Ramos (cell line): ENCODE measurements at regions not wholly inside any gene's neighbourhood (a gene's known extent, or its start where the extent isn't known, plus 50 kb on each side); places are given as distances from the start of the nearest gene placed in this dataset.

Experiments used
- in situ Hi-C: fragments of 300-500 bp; cut with MboI; formaldehyde crosslinking; loops from one replicate; pipeline ENCODE4 v1.14.3; 2022; ENCODE audit warnings: low sequenced_read_pairs; ENCODE audit not compliant: unreplicated experiment

DNA sequence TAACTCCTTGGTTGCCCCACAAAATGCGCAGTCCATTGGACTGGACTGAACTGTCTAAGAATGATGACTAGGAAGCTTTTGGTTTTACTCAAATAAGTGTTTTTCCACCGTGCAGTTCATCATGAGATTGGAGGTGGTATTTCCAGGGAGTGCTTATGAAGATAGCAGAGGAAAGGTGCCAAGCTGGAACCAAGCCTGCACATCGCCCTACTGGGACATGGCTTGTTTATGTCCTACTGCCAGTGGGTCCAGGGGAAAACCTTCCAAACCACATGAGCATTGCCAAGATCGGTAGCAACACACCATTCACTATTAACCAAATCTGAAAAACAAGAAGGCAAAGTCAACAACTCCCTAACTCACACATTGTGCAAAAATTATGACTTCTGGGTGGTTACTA, 54.7 kb upstream of the DSCAM start:
- in situ Hi-C loops, result no loop called here

DNA sequence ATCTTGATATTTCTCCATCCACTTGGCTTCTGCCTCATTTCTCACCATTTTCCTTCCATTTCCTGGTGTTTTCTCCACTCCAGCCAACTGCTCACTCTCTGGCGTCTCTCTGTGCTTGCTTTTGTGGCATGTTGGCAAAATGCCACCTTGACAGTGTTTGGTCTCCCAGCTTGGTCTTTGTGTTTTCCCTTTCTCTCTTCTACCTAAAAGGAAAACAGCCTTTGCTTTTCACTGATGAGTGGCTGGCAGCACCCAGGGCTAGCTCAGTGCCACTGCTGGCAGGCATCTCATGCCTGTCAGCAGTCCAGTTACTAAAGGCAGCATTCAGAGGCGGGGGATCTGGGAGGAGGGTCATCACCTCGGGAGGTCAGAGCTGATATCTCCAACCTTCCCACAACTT, 55.3 kb upstream of the DSCAM start:
- in situ Hi-C loops, result no loop called here

DNA sequence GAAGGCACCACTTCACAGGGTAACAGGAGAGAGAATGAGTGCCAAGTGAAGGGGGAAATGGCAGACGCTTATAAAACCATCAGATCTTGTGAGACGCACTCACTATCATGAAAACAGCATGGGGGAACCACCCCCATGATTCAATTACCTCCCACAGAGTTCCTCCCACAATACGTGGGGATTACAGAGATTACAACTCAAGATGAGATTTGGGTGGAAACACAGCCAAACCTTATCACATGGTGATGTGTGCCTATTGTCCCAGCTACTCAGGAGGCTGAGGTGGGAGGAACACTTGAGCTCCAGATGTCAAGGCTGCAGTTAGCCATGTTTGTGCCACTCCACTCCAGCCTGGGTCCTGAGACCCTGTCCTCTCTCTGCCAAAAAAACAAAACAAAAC, 56.0 kb upstream of the DSCAM start:
- in situ Hi-C loops, result no loop called here

DNA sequence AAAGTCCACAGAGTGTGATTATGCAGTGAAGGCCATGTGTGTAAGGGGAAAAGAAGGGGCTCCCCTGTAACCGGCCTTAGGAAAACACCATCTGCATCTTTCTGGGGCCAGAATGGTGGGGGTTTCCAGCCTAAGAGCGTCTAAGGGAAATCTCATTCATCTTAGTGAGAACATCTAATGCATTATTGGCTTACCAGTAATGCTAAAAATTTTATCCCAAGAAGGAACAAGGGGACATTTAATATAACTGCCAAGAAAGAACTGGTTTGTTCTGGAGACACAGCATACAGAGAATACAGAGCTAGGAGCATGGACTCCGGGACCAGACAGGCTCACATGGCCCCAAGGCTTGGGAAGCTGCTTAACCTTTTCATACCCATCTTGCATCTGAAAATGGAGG, 58.3 kb upstream of the DSCAM start:
- in situ Hi-C loops, result no loop called here

DNA sequence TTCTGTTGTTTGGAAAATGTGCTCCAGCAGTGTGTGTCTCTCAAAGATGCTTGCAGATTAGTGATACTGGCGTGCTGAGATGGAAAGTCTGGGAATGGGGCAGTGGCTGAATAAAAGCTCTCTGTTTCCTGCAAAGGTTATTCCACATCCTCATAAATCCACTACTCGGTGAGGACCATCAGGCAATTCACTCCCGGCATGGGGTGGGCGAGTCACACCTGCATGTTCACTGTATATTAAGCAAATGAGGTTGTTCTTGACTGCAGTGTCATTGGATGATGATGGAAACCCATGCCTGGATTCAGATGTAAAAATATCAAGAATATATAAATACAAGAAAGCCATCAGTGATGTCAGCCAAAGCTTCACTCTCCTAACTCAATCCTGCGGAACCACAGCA, 65.4 kb upstream of the DSCAM start:
- in situ Hi-C loops, result no loop called here

DNA sequence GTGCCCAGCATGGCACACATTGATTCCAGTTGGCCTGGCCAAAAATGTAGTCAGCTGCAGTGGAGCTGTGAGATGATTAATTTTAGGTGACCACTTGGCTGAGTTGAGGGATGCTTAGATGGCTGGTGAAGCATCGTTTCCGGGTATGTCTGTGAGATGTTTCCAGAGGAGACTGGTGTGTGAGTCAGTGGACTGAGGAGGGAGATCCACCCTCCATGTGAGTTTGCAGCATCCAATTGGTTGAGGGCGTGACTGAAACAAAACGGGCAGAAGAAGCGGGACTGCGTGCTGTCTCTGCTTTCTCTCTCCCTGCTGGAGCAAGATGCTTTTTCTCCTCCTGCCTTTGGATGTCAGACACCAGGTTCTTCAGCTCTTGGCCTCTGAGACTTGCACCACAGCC, 68.2 kb upstream of the DSCAM start:
- in situ Hi-C loops, result no loop called here

DNA sequence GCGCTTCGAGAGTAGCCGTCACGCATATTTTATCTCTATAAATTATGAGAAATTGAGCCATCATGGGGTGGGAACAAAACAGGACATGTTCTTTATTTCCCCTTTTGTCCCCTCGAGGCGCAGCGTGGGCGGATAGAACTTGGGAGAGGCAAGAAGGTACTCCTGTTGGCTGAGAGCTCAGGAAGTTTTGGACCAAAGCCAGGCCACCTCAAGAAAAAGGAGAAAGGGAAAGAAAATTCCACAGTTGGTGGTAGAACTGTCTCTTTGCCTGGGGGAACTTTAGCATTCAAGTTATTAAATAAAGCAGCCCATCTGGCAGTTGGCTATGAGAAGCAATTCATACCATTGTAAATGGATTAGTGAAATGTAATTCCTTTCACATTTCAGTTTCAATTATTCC, 76.4 kb upstream of the DSCAM start:
- in situ Hi-C loops, result no loop called here

DNA sequence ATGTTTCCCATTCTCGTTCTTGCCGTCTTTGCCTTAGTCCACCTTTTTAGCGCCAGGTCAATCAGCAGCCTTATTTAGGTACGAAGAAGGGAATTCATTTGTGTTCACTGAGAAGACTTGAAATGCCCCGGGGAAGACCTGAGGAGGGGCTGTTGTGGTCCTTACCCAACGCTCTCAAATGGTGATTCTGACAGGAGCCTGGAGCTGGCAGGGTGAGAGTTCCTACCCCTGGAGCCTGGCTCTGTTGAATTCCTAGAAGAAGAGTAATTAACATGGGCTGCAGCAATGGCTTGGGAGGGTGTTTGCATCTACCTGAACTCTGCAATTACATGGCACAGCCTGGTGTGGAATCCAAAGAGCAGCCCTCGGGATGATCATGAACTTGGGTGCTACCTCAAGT, 76.9 kb upstream of the DSCAM start:
- in situ Hi-C loops, result no loop called here

DNA sequence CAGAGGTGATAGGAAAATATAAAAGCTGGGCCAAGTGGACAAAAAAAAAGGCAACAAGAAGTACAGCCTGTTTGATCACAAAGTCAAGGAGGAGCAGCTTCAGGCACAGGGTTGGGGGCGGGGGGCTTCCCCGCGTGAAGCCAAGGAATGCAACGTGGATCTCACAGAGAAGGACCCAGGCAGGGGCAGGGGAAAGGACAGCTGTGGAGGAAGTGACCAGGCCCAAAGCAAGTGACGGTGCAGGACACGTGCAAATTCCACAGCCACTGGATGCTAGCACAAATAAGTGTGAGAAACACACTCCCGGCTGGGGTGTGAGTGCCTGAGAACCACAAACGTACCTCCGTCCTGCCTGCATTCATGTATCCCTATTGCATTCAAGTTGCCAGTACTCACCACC, 77.7 kb upstream of the DSCAM start:
- in situ Hi-C loops, result no loop called here

DNA sequence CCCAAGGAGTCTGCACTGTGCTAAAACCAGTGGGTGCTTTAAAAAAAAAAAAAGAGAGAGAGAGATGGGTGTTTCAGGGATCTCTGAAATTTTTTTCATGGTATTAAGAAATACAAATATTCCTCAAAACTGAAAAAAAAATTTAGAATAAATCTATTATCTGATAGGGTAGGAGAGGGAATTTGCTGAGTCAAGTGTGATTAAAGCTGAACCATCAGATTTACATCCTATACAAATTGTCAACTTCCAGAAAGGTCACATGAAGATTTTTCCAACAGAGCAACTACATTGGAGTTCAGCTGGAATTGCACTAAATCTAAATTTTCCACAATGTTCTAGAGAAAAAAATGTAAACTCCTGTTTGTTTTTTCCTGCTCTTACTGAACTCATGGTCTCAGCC, 79.3 kb upstream of the DSCAM start:
- in situ Hi-C loops, result no loop called here

DNA sequence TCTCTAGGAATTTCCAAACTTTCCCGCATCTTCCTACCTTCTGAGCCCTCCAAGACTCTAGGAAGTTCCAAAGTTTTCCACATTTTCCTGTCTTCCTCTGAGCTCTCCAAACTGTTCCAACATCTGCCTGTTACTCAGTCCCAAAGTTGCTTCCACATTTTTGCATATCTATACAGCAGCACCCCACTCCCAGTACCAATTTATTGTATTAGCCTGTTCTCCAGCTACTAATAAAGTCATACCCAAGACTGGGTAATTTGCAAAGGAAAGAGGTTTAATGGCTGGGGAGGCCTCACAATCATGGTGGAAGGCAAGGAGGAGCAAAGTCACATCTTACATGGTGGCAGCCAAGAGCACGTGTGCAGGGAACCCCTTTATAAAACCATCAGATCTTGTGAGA, 82.9 kb upstream of the DSCAM start:
- in situ Hi-C loops, result no loop called here

DNA sequence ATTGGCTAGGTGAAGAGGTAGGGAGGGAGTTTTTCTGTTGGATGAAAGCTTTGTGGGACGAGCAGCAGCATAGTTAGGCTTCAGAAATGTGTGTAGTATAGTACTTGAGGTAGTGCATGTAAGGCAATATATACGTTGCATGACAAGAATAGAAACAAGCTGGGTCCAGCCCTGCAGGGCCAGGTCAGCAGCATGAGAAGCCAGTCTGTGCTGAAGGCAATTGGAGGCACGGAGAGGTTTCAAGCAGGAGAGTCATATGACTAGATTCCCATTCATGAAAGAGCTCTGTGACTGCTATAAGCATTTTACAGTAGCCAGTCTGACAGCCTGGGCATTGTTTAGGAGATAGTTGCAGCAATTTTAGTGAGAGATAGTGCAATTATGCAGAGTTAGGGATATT, 84.2 kb upstream of the DSCAM start:
- in situ Hi-C loops, result no loop called here

DNA sequence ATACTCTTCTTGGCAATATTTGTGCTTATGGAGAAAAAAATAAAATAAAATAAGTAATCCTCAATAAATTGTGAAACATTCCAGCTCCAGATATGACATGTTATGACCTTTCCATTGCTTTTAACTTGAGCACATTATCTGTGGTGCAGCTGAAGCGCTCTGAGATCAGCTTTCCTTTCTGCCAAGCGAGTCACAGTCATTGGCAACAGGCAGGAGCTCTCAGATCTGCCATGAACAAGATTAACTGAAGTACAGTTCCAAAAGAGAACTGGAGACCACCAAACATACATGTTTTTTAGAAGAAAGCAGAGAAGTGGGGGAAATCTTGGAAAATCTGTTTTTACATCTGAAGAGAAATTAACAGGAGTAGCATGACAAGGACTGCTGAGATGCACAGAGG, 89.2 kb upstream of the DSCAM start:
- in situ Hi-C loops, result no loop called here

DNA sequence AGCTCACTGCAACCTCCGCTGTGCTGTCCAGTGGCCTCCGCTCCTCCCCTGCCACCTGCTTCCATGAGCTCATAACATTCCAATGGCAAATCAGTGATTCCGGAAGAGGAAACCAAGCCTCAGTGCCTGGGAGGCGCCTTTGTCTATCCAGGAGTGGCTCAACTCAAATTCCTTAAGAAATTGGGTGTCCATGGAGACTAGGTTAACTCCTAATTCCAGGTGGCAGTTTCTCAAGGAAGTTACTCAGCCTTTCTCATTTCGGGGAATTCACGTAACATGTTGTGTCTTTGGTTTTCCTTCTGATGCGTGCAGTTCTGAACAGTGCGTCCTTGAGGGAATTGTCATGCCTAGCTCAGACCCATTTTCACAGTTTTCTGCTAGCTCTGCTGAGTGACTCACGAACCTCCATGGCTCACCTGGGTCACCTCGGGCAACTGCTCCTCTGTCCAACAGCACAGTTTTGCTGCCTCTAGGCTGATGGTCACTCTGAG, 89.9 kb upstream of the DSCAM start:
- in situ Hi-C loops, result no loop called here

DNA sequence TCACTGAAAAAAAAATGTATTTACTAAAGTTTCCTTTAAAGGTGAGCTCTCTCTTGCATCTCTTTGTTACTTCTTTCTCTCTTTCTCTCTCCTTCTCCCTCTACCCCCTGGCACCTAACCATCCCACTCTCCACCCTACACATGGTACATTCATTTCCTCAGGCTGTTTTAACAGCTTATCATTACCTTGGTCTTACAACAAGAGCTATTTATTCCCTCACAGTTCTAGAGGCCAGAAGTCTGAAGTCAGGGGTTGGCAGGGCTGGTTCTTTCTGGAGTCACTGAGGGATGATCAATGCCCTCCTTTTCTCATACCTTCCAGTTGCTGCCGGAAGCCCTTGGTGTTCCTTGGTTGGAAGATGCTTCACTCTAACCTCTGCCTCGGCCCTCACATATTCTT, 91.1 kb upstream of the DSCAM start:
- in situ Hi-C loops, result no loop called here

DNA sequence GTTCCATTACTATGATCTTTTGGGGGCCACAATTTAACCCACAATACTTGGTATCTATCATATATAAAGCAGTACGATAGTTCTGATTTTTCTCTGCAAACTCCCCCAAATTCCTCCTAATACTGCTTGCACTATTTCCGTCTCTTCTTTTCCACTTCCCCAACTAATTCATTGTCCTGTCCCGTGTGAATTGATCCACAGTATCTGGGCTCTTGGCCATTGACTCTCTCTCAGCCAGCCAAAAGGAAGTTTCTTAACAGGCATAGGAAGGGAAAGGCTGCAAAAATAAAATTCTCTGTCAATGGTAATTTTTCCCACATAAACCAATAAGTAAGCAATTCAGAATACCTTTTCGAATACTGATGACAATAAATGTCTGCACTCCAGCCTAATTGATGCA, 91.7 kb upstream of the DSCAM start:
- in situ Hi-C loops, result no loop called here

DNA sequence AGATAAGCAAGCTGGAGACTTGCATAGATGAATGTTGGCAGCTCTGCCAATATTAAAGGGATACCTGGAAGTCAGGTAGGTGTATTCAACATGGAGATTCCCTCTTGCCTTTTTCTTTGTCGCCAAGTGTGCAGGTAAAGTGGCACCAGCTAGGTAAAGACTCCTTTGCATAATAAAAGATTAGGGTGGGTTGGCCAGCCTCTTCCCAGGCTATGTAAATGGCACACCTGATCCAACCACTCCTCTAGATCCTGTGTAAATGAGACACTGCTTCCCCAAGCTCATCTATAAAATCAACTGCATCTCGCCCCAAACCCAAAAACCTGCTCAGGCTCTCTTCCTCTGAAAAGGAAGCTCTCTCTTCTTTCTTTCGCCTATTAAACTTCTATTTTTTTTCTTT, 100.8 kb upstream of the DSCAM start:
- in situ Hi-C loops, result no loop called here

DNA sequence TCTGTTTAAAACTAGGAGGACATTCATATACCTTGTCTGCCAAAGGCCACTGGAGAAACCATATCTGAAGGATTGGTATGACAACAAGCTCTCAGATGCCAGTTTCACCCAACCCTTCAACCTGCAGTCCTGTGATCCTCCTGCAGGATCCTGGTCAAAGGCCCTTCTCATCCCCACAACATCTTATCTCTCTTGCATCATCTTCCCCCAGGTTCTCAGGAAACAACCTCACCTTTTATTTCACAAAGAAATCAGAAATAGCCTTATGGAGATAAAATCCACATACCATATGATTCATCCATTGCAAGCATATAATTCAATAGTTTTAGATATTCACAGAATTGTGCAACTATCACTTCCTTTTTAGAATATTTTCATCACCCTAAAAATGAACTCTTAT, 104.0 kb upstream of the DSCAM start:
- in situ Hi-C loops, result no loop called here

DNA sequence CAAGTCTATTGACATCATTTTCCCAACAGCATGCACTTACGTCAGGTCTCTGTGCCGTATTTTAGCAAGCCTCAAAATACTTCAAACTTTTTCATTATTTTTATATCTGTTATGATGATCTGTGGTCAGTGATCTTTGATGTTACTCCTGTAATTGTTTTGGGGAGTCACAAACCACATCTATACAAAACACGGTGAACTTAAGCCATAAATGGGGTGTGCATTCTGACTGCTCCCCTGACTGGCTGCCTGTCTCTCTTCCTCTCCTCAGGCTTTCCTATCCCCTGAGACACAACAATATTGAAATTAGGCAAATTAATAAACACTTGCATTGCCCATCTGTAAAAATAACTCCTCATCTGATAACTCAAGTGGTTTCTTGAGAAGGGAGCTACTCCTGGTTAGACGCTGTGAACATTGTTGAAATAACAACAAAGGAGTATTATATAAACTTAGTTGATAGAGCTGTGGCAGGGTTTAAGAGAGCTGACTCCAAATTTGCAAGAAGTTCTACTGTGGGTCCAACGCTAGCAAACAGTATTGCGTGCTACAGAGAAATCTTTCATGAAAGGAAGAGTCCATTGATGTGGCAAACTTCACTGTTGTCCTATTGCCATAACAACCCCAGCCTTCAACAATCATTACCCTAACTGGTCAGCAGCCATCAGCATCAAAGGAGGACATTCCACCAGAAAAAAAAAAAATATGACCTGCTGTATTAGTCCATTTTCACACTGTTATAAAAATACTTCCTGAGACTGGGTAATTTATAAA, 105.8 kb upstream of the DSCAM start:
- in situ Hi-C loops, result no loop called here

DNA sequence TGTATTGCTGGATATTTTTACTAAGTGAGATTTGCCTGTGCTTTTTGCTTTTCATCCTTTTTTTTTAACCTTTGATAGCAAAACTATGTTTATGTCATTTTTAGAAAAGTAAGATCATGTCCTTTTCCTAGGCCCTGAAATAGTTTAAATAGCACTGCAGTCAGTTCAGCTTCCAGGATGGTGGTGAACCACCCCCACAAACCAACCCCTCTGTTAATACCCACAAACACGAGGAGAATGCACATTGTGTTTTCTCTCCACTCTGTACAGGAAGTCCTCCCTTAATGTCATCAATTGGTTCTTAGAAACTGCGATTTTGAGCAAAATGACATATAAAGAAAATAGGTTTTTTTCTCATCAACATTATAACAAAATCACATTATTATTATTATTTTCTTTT, 117.7 kb upstream of the DSCAM start:
- in situ Hi-C loops, result no loop called here

DNA sequence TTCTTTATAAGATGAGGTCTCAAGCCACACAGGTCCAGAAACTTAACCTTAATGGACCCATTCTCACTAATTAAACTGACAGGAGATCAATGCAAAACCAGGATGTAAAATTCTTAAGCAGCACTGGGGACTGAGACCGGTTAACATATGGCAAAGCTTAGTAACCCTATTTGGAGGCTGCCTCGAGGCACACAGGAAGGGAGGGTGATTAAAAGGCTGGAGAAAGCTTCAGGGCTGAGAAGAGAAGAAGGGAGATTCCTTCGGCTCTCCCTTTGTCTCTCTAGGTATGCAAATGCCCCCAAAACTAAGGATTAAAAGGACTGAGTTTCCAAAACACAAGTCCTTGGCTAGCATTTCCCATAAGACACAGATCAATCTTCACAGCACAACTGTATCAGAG, 120.8 kb upstream of the DSCAM start:
- in situ Hi-C loops, result no loop called here

DNA sequence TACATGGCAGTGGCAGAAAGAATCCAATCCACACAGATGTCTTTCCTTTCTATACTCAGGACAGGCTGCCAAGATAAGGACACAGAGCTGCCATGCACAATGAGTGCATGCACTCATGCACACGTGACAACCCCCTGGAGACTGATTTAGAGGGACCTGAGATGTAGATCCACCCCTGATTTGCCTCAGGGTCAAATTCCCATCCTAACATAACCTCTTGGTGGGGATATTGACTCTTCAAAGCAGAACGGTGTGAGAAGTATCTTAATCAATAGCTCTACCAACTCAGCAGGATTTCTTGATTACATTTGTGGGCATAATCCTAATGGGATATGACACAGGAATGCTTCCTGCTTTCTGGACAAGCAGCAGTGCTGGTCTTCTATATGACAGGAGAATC, 125.2 kb upstream of the DSCAM start:
- in situ Hi-C loops, result no loop called here
